ENCODE measurements at regions not wholly inside any gene's neighbourhood (a gene's known extent, or its start where the extent isn't known, plus 50 kb on each side); places are given as distances from the start of the nearest gene placed in this dataset.

- Histone ChIP-seq H3K27ac (ENCODE audit: insufficient read length, low read depth, low read length) (no peak overlapping the region), H3K4ac (ENCODE audit: low read depth, low read length) (no peak overlapping the region), H3K18ac (ENCODE audit: insufficient read length, low read depth, low read length) (no peak overlapping the region), H3K23me2 (ENCODE audit: insufficient read length, low read depth, low read length, poor library complexity, severe bottlenecking) (no peaks in the 10 kb centered on the region), H3K27me3 (ENCODE audit: insufficient read depth, low read length) (no peaks in the 10 kb centered on the region; the same call in 1 of the 2 replicates), H4K91ac (ENCODE audit: insufficient read length, low read depth, low read length) (no peak overlapping the region), H3K9ac (ENCODE audit: extremely low read depth, insufficient read length, low read length) (no peak overlapping the region), H2BK20ac (ENCODE audit: low read depth, low read length, poor library complexity, severe bottlenecking) (no peak overlapping the region), H2AK5ac (ENCODE audit: insufficient read length, low read length) (no peak overlapping the region), H2BK5ac (ENCODE audit: insufficient read length, low read length) (no peak overlapping the region), H4K5ac (ENCODE audit: insufficient read length, low read depth, low read length) (no peak overlapping the region), H3K9me3 (ENCODE audit: control insufficient read depth, low read depth, low read length) (peaks cover 4% of the 10 kb centered on the region), H2AFZ (ENCODE audit: low read length) (no peak overlapping the region), H3K4me1 (ENCODE audit: insufficient read depth, low read length) (no peaks in the 10 kb centered on the region), H2BK12ac (ENCODE audit: insufficient read length, low read depth, low read length) (no peak overlapping the region), H3K14ac (ENCODE audit: insufficient read depth, low read length) (no peak overlapping the region), H3K56ac (ENCODE audit: insufficient read length, low read depth, low read length) (no peak overlapping the region), H3K79me1 (ENCODE audit: insufficient read depth, low read depth, low read length, poor library complexity, severe bottlenecking) (no peaks in the 10 kb centered on the region), H4K8ac (replicated peaks; ENCODE audit: insufficient read length, low read depth, low read length) (no peak overlapping the region), H3T11ph (ENCODE audit: low read length) (no peak overlapping the region), H4K20me1 (ENCODE audit: control insufficient read depth, insufficient read depth, insufficient read length) (no peaks in the 10 kb centered on the region), H2BK120ac (ENCODE audit: low read depth, low read length, poor library complexity, severe bottlenecking) (no peak overlapping the region), H3K23ac (ENCODE audit: insufficient read length, low read depth, low read length) (no peak overlapping the region), H3K79me2 (ENCODE audit: insufficient read depth, low read length) (no peaks in the 10 kb centered on the region), H3K4me2 (ENCODE audit: insufficient read depth, insufficient read length, low read length) (no peak overlapping the region), H2BK15ac (ENCODE audit: low read depth, low read length) (no peak overlapping the region)
- no peaks in the 10 kb centered on the region for H3K36me3 Mint-ChIP-seq (ENCODE audit: insufficient read depth in 1 of 3, low read depth in 3 of 3)
- no peak overlapping the region; a peak in 1 of 5 replicates for H3K4me3 Mint-ChIP-seq
- H3K27ac Mint-ChIP-seq, result no peak overlapping the region
- peaks cover 7 to 23% of the 10 kb centered on the region in 2 experiments; a peak in 3 of 4 replicates for H3K4me1 Mint-ChIP-seq
- TF ChIP-seq, protein P1, sequence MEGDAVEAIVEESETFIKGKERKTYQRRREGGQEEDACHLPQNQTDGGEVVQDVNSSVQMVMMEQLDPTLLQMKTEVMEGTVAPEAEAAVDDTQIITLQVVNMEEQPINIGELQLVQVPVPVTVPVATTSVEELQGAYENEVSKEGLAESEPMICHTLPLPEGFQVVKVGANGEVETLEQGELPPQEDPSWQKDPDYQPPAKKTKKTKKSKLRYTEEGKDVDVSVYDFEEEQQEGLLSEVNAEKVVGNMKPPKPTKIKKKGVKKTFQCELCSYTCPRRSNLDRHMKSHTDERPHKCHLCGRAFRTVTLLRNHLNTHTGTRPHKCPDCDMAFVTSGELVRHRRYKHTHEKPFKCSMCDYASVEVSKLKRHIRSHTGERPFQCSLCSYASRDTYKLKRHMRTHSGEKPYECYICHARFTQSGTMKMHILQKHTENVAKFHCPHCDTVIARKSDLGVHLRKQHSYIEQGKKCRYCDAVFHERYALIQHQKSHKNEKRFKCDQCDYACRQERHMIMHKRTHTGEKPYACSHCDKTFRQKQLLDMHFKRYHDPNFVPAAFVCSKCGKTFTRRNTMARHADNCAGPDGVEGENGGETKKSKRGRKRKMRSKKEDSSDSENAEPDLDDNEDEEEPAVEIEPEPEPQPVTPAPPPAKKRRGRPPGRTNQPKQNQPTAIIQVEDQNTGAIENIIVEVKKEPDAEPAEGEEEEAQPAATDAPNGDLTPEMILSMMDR (conservative IDR thresholded peaks at IDR 0.05), result no peak
- DNase-seq, result no peak
- H3K9me3 Mint-ChIP-seq, result no peaks in the 10 kb centered on the region; a peak in 2 of 5 replicates
- H3K27me3 Mint-ChIP-seq (ENCODE audit: low read depth), result no peaks in the 10 kb centered on the region
Measured at GRCh38 chr10:6678956-6679355, 98.9 kb upstream of the PRKCQ start.

All from H9 (cell line).